Sigmoid colon (tissue), 3 donors: ENCODE measurements at regions not wholly inside any gene's neighbourhood (a gene's known extent, or its start where the extent isn't known, plus 50 kb on each side); places are given as distances from the start of the nearest gene placed in this dataset.

ENCODE experiments used
- CTCF ChIP-seq, 4 experiments: fragments of 450-650 bp in 3 of 4; fragments of 200-600 bp in 1 of 4; IDR thresholded peaks; one replicate each; pipeline ENCODE4 v1.5.1; 2016 to 2019; ENCODE audit warnings: antibody characterized with exemption in 4 of 4, mild to moderate bottlenecking in 3 of 4, moderate library complexity in 2 of 4
- POLR2A ChIP-seq, 2 donors: fragments of 450-650 bp; IDR thresholded peaks; one replicate each; pipeline ENCODE4 v1.6.1; 2016; ENCODE audit warnings: antibody characterized with exemption in 2 of 2, mild to moderate bottlenecking in 2 of 2, moderate library complexity in 2 of 2

GRCh38 chr14:98229656-98230366 lies 1042.2 kb downstream of the BCL11B start:
- TF ChIP-seq CTCF (IDR thresholded peaks at IDR 0.05): no peak
- no peak for TF ChIP-seq POLR2A (IDR thresholded peaks at IDR 0.05)
